ENCODE measurements at regions not wholly inside any gene's neighbourhood (a gene's known extent, or its start where the extent isn't known, plus 50 kb on each side); places are given as distances from the start of the nearest gene placed in this dataset.
"Not testable (repeated sequence)": the region's sequence is repeated elsewhere in the genome, so short reads cannot be mapped to it uniquely, and the experiment has no call there.

DNA sequence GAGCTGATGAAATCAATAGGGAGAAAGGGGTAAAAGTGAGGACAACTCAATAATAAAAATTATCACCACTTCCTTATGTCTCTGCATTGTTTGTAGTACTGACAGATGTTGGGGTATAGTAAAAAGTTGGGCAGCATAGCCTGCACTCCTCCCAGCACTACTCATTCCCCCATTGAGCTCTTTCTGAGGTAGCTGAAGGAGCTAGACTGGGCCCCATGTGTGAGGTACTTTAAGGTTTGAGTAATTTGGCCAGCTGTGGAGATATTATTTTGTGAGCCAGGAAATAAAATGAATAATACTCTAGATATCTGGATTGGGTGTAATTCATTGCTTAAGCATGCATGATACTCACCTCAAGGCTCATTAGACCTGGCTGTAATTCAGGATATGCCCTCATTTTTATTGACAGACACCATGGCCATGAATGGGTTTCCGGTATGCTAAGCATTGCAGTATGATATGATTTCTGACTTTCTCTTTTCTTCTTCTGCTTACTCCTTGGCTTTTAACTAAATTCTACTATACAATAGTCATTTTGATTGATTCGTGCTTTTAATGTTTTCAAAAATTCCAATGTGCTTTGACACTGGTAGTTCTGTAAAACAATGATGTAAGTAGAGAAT, 283.9 kb upstream of the RIMS1 start:
- DNase-seq (ENCODE audit: low read depth): peak; percentile 41

DNA sequence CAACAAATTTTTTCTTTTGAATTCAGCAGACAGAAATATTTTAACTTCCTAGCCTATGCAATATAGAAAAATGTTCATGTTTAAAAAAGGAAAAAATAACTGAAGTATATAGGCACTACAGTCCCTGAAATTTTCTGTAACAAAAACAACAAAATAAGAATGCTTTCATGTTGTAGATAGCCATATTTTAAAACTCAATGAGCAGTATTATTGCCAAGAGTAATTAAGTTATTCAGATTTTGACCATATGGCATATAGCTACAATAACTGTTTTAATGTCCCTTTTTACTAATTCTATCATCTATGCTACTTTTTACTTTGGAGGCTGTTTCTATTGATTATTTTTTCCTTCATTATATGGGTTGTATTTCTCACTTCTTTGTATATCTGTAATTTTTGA, 283.3 kb upstream of the RIMS1 start:
- DNase-seq (ENCODE audit: low read depth): no peak

DNA sequence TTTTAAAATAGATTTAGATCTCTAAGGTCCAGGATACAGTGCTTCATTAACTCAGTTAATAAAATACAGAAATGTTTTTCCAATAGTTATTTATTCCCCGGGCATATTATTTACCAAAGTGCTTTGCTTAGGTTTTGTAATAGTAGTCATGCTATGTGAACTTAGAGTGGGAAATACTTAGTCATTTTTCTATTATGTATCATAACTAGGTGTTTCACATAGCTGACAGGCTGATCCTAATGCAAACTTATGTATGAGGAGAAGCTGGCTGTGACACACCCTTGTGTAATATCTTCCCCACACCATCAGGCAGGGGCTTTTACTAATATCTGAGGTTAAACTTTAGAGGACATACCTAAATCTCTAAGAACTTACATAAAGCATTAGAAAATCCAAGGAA, 277.7 kb upstream of the RIMS1 start:
- DNase-seq (ENCODE audit: low read depth): no peak

DNA sequence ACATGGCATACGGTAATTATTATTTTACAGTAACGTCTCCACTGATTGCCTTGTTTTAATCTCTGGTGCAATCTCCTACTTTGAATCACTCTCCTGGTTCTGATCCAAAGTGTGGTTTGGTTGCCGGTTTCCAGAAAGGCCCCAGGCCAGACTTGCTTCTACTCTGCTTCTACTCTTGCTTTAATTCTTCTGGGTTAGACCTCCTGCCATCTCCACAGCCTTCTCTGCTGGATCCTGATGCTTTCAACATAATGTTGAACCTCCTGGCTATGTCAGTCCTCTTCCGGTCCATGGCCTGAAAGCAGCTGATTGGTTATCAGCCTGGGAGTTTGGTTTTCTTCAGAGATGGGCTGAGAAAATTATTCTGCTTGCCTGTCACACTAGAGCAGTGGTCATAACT, 266.5 kb upstream of the RIMS1 start:
- no peak for DNase-seq (ENCODE audit: low read depth)

DNA sequence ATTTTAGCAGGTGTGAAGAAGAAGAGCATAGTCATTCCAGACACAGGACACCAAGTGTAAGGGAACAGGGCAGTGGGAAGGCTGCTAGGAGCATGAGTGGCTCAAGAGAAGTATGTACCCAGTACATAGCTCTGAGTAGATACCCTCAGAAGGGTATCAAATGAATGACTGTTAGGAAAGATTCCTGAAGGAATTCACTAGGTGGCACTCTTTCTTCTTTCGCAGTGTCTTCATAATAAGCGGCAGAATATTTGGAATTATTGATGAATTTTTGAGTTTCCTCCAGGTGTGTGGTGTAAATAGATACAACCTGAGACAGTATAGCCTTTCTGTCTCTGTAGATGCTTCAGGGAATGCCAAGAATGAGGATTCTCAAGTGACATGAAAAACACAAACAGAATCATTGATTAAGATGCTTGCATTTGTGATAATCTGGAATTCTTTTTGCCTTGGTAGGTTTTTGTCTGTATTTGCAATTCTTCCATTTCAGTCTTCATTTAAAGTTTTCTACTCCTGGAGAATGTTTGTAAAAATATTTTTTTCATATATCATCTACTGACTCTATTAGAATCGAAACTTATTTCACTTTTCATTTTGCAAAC, 264.3 kb upstream of the RIMS1 start:
- no peak for DNase-seq (ENCODE audit: low read depth)

DNA sequence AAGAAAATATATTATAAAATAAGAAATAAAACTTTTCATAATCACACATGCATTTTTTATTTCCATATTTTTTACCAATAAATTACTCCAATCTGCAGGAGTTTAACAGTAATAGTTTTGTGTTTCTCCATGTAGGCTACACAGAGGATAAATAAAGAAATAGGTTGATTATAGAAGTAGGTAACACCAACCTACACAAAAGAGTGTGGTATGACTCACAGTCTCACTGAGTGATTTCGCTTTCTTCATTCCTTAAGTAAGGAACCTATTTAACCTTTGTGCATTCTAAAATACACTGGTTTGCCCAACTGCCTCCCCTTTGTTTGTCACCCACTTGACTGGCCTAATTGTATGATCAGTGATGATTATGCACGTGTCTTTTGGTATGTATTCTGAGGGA, 244.2 kb upstream of the RIMS1 start:
- DNase-seq (ENCODE audit: low read depth): no peak

DNA sequence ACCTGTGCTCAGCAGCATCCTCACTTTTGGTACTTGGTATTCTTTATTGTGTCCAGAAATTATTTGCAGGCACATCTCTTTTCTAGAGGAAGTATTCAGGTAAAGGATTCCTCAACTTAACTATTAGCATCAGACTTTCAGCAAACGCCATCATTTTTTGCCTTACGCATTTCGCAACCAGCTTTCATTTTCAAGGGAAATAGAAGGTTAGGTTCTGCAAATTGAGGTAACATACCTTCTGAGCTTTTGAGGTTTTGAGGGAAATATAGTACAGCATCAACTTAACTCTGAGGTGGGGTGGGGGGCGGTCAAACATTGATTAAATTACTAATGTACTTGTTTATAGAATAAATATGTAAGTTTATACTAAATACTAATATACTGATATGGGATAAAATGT, 243.6 kb upstream of the RIMS1 start:
- DNase-seq (ENCODE audit: low read depth): no peak

DNA sequence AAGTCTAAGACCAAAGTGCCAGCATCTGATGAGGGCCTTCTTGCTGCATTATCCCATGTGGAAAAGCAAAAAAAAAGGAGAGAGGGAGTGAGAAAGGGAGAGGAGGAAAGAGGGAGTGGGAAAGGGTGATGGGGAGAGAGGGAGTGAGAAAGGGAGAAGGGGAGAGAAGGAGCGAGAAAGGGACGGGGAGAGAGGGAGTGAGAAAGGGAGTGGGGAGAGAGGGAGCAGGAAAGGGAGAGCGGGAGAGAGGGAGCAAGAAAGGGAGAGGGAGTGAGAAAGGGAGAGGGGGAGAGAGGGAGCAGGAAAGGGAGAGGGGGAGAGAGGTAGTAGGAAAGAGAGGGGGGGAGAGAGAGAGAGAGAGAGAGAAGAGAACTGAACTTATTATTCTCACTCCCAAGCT, 241.1 kb upstream of the RIMS1 start:
- no peak for DNase-seq (ENCODE audit: low read depth)

DNA sequence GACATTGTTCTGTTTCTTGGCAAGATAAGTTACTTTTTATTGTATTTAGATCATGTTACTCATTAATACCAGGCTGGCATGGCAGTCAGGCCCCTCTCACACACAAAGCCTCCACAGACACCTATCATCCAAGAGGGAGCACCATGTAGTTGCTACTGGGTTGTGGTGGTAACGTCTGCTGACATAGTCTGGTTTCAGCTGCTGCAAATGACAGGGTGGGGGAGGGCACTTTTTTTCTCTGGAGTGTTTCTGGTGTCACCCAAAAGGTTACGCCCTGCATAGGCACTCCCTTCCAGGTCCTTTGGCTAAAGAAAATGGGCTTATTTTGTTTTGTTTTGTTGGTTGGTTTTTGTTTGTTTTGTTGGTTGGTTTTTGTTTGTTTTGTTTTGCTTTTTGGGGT, 236.4 kb upstream of the RIMS1 start:
- DNase-seq (ENCODE audit: low read depth): no peak

DNA sequence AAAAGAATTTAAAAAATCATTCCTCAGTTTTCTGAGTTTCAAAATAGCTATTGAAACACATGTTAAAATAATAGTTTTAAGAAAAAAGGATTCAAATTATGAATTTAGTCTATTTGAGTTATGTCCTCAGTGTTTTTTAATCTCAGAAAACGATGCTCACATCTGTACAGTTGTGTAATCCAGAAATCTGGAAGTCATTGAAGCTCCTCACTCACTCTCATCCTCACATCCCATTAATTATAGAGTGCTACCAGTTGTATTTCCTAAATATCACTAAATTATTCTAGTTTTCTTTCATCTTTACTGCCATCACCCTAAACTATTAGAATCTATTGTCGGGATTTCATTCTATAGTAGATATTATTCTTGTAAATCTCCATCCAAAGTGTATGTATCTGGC, 234.7 kb upstream of the RIMS1 start:
- DNase-seq (ENCODE audit: low read depth): no peak

DNA sequence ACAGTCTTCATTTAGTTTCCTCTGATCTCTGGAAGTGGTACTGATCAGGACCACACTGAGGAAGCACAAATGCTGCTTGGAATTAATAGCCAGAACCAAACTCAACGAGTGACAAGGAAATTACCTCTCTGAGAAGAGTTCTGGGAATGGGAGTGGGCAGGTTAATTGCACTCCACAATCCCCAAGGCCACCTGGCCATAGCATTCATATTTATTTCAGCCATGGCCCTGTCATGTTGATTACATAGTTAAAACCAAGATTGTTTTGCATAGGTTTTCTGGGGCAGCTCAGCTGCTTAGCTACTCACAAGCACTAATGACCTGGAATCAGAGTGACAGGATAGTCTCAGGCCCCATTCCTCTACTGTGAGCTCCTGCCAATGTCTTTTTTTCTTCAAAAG, 230.2 kb upstream of the RIMS1 start:
- no peak for DNase-seq (ENCODE audit: low read depth)

DNA sequence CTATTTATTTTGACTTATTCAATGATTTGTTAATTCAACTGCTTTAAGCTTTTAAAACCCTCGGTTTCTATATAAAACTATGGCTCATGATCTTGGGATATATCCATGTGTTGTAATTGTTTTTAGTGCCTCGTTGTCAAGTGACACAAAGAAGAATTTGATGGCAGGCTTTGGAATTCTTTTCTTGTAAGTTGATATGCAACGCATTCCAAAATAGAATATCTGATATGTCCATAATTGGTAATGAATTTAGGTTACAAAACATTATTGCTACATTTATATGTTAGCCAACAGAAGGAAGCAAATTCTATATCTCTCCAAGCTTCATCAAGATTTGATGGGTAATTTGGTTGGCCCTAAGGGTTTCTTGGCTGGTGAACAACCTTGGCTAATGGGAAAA, 220.4 kb upstream of the RIMS1 start:
- DNase-seq (ENCODE audit: low read depth): no peak

DNA sequence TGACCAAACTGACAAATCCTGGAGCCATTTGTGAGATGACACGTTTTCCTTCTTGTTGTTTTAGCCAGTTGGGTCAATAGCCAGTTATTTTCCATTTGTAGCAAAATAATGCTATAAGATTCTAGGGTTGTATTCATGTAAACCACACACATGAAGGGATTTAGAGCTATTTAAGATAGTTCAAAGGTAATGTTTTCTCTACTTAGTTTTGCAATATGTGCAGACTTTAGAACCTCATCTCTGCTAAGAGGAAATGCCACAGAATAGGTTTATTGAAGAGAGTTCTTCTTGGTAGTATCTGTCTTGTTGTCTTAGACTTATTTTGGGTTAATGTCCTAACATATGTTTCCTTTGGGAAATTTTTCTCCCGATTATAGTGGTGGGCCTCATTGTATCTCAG, 213.5 kb upstream of the RIMS1 start:
- DNase-seq (ENCODE audit: low read depth): no peak

DNA sequence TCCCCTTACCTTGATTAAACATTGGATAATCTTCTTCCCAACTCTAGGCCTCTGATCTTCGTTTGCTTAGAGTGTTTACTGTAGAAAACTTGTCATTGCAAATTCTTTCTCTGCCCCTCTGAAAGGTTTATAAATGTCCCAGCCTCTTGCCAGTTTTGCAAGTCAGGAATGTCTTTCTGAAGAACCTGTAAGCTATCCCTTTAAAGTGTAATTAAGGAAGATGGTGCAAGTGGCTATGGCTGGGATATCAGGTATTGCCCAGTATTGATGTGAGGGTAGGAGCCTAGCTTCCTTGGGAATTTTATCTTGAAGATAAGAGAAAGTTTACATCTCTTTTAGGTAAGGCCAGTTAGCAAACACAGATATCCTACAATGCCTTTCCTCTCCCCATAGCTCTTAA, 211.0 kb upstream of the RIMS1 start:
- DNase-seq (ENCODE audit: low read depth): no peak

DNA sequence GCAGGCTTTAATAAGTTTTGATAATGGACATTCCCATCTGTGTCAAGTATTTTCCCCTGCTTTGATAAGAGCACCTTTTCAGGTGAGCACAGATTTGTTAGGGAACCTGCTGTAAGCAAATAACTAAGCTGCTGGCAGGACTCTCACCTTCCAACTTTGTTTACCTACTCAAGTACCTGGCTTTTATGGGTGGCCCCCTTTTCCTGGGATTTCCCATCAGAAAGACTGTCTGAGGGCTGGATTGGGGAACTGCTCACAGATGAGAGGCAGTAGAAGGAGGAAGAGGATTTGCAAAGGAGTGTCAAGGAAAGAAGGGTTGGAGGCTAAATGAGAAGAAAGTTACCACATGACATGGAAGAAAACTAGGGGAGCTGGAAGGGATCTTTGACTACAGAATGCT, 210.1 kb upstream of the RIMS1 start:
- DNase-seq (ENCODE audit: low read depth): no peak

DNA sequence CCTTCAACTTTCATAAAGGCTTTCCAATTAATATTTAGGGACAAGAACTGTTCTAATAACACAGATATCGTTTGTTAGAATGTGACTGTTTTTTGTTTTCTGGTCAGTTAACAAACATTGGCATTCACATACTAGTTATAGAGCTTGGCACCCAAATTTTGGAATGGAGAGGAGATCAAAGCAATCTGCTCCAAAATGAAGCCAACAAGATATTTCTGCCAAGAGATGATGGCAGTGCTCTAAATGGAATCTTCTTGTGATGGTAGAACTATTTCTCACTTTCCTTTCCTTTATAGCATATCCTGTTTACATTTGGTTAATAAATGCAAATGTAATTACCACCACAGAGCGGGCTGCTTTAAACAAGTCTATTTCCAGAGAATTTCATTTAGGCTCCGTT, 208.3 kb upstream of the RIMS1 start:
- DNase-seq (ENCODE audit: low read depth): no peak

DNA sequence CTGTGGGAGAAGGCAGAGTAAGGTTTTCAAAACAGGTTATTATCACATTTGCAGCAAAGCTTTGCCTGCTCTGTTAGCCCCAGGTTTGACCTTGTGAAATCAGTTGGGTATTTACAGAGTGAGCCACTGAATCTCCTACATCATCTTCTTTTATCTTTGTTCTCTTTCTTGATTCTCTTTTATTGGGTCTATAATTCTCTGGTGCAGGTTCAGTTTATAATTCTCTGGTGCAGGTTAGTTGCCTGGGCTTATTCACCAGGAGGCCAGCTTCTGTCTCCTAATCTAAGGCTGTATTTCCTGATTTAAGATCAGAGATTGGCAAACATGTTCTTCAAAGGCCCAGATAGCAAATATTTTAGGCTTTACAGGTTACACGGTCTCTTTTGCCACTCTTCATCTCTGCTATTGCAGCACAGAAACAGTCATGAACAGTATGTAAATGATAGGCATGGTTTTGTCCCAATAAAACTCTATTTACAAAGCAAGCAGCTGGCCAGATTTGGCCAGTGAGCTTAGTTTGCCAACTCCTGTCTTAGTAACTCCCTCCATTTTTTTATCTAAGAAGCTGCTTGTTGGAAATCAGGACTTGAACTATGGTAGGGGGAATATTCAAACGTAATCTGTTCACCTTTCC, 205.0 kb upstream of the RIMS1 start:
- no peak for DNase-seq (ENCODE audit: low read depth)

DNA sequence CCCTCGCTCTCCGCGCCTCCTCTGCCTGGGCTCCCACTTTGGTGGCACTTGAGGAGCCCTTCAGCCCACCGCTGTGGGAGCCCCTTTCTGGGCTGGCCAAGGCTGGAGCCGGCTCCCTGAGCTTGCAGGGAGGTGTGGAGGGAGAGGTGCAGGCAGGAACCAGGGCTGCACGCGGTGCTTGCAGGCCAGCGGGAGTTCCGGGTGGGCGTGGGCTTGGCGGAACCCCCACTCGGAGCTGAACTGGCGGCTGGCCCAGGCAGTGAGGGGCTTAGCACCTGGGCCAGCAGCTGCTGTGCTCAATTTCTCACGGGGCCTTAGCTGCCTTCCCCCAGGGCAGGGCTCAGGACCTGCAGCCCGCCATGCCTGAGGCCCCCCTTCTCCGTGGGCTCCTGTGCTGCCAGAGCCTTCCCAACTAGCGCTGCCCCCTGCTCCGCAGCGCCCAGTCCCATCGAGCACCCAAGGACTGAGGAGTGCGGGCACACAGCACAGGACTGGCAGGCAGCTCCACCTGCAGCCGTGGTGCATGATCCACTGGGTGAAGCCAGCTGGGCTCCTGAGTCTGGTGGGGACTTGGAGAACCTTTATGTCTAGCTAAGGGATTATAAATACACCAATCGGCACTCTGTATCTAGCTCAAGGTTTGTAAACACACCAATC, 200.2 kb upstream of the RIMS1 start:
- DNase-seq (ENCODE audit: low read depth): not testable (repeated sequence)

DNA sequence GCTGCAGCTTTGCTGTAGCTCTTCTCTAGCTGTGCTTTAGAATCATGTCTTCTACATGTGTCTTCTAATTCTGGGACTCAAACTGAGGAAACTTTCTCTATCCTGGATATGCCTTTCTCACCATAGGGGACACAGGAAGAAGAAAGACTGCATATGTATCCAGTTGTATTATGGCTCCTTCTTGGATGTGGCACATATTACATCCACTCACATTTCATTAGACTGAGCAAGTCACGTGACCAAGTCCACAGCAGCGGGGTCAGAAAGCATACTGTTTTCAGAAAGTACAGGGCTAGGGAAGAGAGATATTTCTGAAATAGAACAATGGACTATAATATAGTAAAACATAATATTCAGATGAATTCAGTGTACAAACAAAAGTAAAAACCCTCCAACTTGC, 187.6 kb upstream of the RIMS1 start:
- no peak for DNase-seq (ENCODE audit: low read depth)

DNA sequence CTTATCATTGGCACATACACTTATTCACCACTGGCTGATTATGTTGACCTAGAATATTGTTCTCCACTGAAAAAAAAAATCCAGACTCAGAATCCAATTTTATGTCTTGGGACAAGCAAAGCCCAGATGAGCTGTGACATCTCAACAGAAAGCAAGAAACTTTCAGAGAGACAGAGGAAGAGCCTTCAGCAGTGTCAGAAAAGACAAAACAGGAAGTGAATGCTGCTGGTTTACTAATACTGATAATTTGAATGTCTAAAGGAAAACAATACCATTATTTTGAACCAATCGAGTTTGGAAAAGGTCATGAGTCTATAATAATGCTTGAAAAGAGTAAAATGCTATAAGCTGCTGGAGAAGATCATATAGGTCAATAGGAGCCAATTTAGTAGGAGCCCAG, 179.8 kb upstream of the RIMS1 start:
- DNase-seq (ENCODE audit: low read depth): no peak

DNA sequence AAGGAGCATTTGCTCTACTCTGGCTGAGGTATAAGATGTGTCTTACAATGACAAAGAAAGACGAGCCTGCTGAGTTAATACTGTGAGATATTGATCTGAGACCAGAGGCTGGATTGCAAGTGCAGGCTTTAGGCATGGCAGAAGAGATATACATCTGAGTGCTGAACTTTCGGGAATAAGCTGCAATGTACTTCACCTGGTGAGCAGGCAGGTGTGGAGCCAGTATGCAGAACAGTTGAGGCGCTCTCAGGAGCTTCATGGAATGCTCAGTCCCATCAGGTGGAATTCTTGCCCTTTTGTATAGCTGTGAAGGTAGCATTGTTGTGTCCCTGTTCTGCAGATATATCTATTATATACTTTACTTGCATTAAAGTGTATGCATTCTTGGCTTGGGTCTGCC, 179.3 kb upstream of the RIMS1 start:
- DNase-seq (ENCODE audit: low read depth): no peak

DNA sequence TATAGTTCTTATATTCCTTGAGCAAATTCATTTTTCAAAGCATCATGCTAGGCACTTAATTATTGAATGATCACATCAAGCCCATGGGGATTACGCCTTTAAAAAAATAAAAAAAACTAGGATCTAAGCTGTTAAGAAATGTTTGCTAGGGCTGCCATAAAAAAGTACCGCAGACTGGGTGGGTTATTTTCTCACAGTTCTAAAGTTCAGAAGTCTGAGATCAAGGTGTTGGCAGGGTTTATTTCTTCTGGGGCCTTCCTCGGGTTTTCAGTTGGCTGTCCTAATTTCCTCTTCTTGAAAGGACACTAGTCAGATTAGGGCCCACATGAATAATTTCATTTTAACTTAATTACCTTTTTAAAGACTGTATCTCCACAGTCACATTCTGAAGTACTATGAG, 165.6 kb upstream of the RIMS1 start:
- no peak for DNase-seq (ENCODE audit: low read depth)

DNA sequence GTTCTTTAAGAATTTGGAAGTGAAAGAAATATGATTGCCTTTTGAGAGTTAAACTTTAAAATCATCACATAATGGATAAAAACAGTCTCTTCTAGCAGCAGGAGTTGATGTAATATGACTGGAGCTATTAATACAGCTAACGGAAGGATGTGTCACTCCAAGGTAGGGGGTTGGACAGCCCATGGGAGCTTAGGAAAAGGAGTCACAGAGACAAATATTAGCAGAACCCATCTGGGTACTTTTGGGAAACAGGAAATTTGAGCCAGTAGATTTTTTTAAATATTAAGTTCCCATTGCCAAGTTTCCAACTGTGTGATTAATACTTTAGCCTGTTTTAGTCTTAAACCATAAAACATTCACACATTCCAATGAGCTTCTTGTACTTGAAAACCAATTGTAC, 164.7 kb upstream of the RIMS1 start:
- peak; percentile 10 for DNase-seq (ENCODE audit: low read depth)

DNA sequence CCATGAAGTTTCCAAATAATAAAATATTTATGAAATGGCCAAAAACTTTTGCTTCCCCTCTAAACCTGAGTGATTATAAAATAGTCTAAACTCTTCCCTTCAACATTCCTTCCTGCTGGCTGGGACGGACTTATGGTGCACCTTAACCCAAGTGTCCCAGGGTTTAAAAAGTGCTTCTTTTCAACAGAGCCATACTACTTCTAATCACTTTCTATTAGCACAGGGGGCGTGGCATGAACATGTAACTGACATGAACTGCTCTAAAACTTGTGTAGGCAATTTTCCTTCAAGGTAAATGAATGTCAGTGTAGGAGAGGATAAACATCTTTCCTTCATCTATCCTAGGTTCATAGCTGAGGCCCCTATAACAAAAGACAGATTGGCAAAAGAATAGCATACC, 163.6 kb upstream of the RIMS1 start:
- DNase-seq (ENCODE audit: low read depth): no peak

Data from non-pigmented ciliary epithelial cell (primary cell).